HepG2 (cell line): ENCODE measurements at regions not wholly inside any gene's neighbourhood (a gene's known extent, or its start where the extent isn't known, plus 50 kb on each side); places are given as distances from the start of the nearest gene placed in this dataset.

ENCODE experiments used
- ATAC-seq: fragments of 200-7000 bp; cut with Tn5 transposase; 3 replicates; pipeline ENCODE4 v1.9.1; 2020; ENCODE audit warnings: mild to moderate bottlenecking, moderate library complexity
- BruUV-seq: library from RNA; stranded (reverse); fragments of 400-500 nt; replicated peaks from 2 replicates; lab custom pipeline; 2021; lab: Mats Ljungman, UMichigan
- CTCF ChIA-PET: fragments of 300-600 bp; formaldehyde crosslinking; extraction: SDS; loops from one replicate; lab custom pipeline; 2021; ENCODE audit warnings: low total read pairs, inconsistent platforms, low intra/inter-chr PET ratio; lab: Yijun Ruan, JAX
- POLR2A ChIA-PET: fragments of 350-600 bp; sonication (Branson Sonifier 250); formaldehyde crosslinking; loops from one replicate; lab custom pipeline; 2020; ENCODE audit warnings: antibody characterized with exemption, inconsistent platforms; lab: Yijun Ruan, JAX
- DNase-seq: peaks from one replicate; pipeline ENCODE4 v3.0.0-alpha.2; 2015; ENCODE audit warnings: low spot score
- FAIRE-seq: peaks from 3 replicates; lab custom pipeline; 2011; peaks lifted over from hg19 to GRCh38; lab: Jason Lieb, UNC
- H2AFZ ChIP-seq: one replicate; pipeline ENCODE4 v1.6.1; 2011; ENCODE audit warnings: low read length, inconsistent platforms
- H3K27ac ChIP-seq: fragments of 300-600 bp; 3 replicates; pipeline ENCODE4 v1.8.0; 2011; ENCODE audit warnings: mixed run types, mild to moderate bottlenecking, mixed read lengths, low read length, inconsistent platforms; ENCODE audit not compliant: insufficient read depth; ENCODE audit errors: extremely low read length
- H3K27me3 ChIP-seq, 2 experiments: fragments of 200-600 bp in 1 of 2; 2 replicates in 1 of 2; 3 replicates in 1 of 2; pipeline versions ENCODE4 v1.6.0 to v1.8.0; 2011; ENCODE audit warnings: low read length in 2 of 2, mild to moderate bottlenecking in 2 of 2, moderate library complexity in 2 of 2, inconsistent platforms in 1 of 2; ENCODE audit not compliant: insufficient read depth in 2 of 2, control insufficient read depth in 1 of 2
- H3K36me3 ChIP-seq, 2 experiments: fragments of 200-600 bp in 1 of 2; replicated peaks in 1 of 2; 2 replicates in 1 of 2; 3 replicates in 1 of 2; pipeline versions ENCODE4 v1.5.1 to v1.8.0; 2011; ENCODE audit warnings: low read length in 2 of 2, inconsistent platforms in 1 of 2; ENCODE audit not compliant: insufficient read depth in 2 of 2, control insufficient read depth in 1 of 2
- H3K4me1 ChIP-seq: 2 replicates; pipeline ENCODE4 v1.5.1; 2012; ENCODE audit warnings: low read length, inconsistent platforms; ENCODE audit not compliant: insufficient read depth
- H3K4me2 ChIP-seq: 2 replicates; pipeline ENCODE4 v1.6.0; 2011; ENCODE audit warnings: low read depth, low read length, inconsistent platforms
- H3K4me3 ChIP-seq, 3 experiments: fragments of 200-600 bp in 1 of 3; sonication (generic), shearing (Covaris generic) in 1 of 3; replicated peaks in 1 of 3; 2 replicates each; pipeline ENCODE4 v1.5.1; 2011 to 2016; ENCODE audit warnings: low read length in 3 of 3, inconsistent platforms in 2 of 3, low read depth in 2 of 3, mild to moderate bottlenecking in 2 of 3, control low read depth in 1 of 3, mixed read lengths in 1 of 3; ENCODE audit not compliant: insufficient read depth in 1 of 3
- H3K79me2 ChIP-seq: one replicate; pipeline ENCODE4 v1.6.1; 2011; ENCODE audit warnings: low read length, inconsistent platforms; ENCODE audit not compliant: insufficient read depth
- H3K9ac ChIP-seq: 2 replicates; pipeline ENCODE4 v1.6.0; 2011; ENCODE audit warnings: mild to moderate bottlenecking, low read depth, low read length, inconsistent platforms; ENCODE audit not compliant: insufficient read depth
- H3K9me3 ChIP-seq: 2 replicates; pipeline ENCODE4 v1.5.1; 2012; ENCODE audit warnings: mild to moderate bottlenecking, low read length
- H4K20me1 ChIP-seq: 2 replicates; pipeline ENCODE4 v1.6.0; 2011; ENCODE audit warnings: inconsistent platforms, mild to moderate bottlenecking, low read length, moderate library complexity; ENCODE audit not compliant: insufficient read depth
- ATAD3A ChIP-seq: sonication (generic); formaldehyde crosslinking; IDR thresholded peaks from 2 replicates; pipeline ENCODE4 v1.4.0; 2020; ENCODE audit warnings: missing genetic modification reagents
- ESRRA ChIP-seq: sonication (generic); formaldehyde crosslinking; IDR thresholded peaks from 2 replicates; pipeline ENCODE4 v1.5.1; 2020; ENCODE audit warnings: mild to moderate bottlenecking, low read depth, missing genetic modification reagents
- PCBP2 ChIP-seq: fragments of 200-400 bp; formaldehyde crosslinking; optimal IDR thresholded peaks from 2 replicates; pipeline ENCODE3; 2018; ENCODE audit warnings: low read length, low read depth; ENCODE audit not compliant: poor library complexity, severe bottlenecking
- ZFP1 ChIP-seq: IDR thresholded peaks from 2 replicates; pipeline ENCODE4 v1.6.1; 2016
- ZFP37 ChIP-seq: sonication (generic); formaldehyde crosslinking; IDR thresholded peaks from 2 replicates; pipeline ENCODE4 v1.4.0; 2020; ENCODE audit warnings: missing genetic modification reagents, borderline replicate concordance
- ZNF207 ChIP-seq: fragments of 450-650 bp; IDR thresholded peaks from 2 replicates; pipeline ENCODE4 v1.6.1; 2016; ENCODE audit warnings: antibody characterized with exemption, borderline replicate concordance
- WGBS: methylation state at CpG from one replicate; pipeline ENCODE4 v1.1.6; 2017; ENCODE audit warnings: low lambda C conversion rate; 5-methylcytosine and 5-hydroxymethylcytosine counted together
- in situ Hi-C: cut with HindIII; loops from 2 replicates; pipeline ENCODE4 v1.10.0; 2017; ENCODE audit warnings: low pct_unique_long_range_greater_than_20kb; ENCODE audit not compliant: extremely low pct_ligation_motif_present
- intact Hi-C: fragments of 100-400 bp; cut with micrococcal nuclease; formaldehyde crosslinking; loops from one replicate; pipeline ENCODE4 v1.10.0; 2022; ENCODE audit not compliant: unreplicated experiment
- TF ChIP-seq, protein P1 (sequence below): IDR thresholded peaks from 2 replicates; pipeline ENCODE4 v1.6.1; 2016; ENCODE audit warnings: mild to moderate bottlenecking
- TF ChIP-seq, protein P2 (sequence below): sonication (generic); formaldehyde crosslinking; IDR thresholded peaks from one replicate; pipeline ENCODE4 v1.5.1; 2020; ENCODE audit warnings: mild to moderate bottlenecking, missing genetic modification reagents; ENCODE audit errors: not compliant biosample characterization
- TF ChIP-seq, protein P3 (sequence below): sonication (generic); formaldehyde crosslinking; IDR thresholded peaks from 2 replicates; pipeline ENCODE4 v1.4.0; 2020; ENCODE audit warnings: missing genetic modification reagents, borderline replicate concordance

- WGBS, result 5% methylated on average over 1 of the region's 1 CpG
- CTCF ChIA-PET, result no interaction called here
- no peak overlapping the region for H3K4me2 ChIP-seq
- H3K79me2 ChIP-seq, result no peaks in the 10 kb centered on the region
- DNase-seq, result no peak
- H3K27ac ChIP-seq, result no peak overlapping the region
- ATAC-seq, result no peak
- no peak overlapping the region for H3K9ac ChIP-seq
- TF ChIP-seq ZFP37 (CRISPR knock-in tag), result no peak
- TF ChIP-seq ZFP1 (CRISPR knock-in tag), result no peak
- TF ChIP-seq ESRRA, result no peak
- TF ChIP-seq, protein P1, sequence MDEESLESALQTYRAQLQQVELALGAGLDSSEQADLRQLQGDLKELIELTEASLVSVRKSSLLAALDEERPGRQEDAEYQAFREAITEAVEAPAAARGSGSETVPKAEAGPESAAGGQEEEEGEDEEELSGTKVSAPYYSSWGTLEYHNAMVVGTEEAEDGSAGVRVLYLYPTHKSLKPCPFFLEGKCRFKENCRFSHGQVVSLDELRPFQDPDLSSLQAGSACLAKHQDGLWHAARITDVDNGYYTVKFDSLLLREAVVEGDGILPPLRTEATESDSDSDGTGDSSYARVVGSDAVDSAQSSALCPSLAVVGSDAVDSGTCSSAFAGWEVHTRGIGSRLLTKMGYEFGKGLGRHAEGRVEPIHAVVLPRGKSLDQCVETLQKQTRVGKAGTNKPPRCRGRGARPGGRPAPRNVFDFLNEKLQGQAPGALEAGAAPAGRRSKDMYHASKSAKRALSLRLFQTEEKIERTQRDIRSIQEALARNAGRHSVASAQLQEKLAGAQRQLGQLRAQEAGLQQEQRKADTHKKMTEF (CRISPR knock-in tag), result no peak
- TF ChIP-seq, protein P2, sequence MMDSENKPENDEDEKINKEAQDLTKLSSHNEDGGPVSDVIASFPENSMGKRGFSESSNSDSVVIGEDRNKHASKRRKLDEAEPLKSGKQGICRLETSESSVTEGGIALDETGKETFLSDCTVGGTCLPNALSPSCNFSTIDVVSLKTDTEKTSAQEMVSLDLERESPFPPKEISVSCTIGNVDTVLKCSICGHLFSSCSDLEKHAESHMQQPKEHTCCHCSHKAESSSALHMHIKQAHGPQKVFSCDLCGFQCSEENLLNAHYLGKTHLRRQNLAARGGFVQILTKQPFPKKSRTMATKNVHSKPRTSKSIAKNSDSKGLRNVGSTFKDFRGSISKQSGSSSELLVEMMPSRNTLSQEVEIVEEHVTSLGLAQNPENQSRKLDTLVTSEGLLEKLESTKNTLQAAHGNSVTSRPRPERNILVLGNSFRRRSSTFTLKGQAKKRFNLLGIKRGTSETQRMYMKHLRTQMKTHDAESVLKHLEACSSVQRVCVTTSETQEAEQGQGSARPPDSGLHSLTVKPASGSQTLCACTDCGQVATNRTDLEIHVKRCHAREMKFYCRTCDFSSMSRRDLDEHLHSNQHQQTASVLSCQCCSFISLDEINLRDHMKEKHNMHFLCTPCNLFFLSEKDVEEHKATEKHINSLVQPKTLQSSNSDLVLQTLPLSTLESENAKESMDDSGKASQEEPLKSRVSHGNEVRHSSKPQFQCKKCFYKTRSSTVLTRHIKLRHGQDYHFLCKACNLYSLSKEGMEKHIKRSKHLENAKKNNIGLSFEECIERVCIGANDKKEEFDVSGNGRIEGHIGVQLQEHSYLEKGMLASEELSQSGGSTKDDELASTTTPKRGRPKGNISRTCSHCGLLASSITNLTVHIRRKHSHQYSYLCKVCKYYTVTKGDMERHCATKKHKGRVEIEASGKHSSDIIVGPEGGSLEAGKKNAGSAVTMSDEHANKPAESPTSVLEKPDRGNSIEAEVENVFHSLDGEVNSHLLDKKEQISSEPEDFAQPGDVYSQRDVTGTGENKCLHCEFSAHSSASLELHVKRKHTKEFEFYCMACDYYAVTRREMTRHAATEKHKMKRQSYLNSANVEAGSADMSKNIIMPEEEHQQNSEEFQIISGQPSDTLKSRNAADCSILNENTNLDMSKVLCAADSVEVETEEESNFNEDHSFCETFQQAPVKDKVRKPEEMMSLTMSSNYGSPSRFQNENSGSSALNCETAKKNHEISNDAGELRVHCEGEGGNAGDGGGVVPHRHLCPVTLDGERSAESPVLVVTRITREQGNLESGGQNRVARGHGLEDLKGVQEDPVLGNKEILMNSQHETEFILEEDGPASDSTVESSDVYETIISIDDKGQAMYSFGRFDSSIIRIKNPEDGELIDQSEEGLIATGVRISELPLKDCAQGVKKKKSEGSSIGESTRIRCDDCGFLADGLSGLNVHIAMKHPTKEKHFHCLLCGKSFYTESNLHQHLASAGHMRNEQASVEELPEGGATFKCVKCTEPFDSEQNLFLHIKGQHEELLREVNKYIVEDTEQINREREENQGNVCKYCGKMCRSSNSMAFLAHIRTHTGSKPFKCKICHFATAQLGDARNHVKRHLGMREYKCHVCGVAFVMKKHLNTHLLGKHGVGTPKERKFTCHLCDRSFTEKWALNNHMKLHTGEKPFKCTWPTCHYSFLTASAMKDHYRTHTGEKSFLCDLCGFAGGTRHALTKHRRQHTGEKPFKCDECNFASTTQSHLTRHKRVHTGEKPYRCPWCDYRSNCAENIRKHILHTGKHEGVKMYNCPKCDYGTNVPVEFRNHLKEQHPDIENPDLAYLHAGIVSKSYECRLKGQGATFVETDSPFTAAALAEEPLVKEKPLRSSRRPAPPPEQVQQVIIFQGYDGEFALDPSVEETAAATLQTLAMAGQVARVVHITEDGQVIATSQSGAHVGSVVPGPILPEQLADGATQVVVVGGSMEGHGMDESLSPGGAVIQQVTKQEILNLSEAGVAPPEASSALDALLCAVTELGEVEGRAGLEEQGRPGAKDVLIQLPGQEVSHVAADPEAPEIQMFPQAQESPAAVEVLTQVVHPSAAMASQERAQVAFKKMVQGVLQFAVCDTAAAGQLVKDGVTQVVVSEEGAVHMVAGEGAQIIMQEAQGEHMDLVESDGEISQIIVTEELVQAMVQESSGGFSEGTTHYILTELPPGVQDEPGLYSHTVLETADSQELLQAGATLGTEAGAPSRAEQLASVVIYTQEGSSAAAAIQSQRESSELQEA, result no peak
- TF ChIP-seq ZNF207, result no peak
- TF ChIP-seq ATAD3A (CRISPR knock-in tag), result no peak
- TF ChIP-seq PCBP2, result no peak
- TF ChIP-seq, protein P3, sequence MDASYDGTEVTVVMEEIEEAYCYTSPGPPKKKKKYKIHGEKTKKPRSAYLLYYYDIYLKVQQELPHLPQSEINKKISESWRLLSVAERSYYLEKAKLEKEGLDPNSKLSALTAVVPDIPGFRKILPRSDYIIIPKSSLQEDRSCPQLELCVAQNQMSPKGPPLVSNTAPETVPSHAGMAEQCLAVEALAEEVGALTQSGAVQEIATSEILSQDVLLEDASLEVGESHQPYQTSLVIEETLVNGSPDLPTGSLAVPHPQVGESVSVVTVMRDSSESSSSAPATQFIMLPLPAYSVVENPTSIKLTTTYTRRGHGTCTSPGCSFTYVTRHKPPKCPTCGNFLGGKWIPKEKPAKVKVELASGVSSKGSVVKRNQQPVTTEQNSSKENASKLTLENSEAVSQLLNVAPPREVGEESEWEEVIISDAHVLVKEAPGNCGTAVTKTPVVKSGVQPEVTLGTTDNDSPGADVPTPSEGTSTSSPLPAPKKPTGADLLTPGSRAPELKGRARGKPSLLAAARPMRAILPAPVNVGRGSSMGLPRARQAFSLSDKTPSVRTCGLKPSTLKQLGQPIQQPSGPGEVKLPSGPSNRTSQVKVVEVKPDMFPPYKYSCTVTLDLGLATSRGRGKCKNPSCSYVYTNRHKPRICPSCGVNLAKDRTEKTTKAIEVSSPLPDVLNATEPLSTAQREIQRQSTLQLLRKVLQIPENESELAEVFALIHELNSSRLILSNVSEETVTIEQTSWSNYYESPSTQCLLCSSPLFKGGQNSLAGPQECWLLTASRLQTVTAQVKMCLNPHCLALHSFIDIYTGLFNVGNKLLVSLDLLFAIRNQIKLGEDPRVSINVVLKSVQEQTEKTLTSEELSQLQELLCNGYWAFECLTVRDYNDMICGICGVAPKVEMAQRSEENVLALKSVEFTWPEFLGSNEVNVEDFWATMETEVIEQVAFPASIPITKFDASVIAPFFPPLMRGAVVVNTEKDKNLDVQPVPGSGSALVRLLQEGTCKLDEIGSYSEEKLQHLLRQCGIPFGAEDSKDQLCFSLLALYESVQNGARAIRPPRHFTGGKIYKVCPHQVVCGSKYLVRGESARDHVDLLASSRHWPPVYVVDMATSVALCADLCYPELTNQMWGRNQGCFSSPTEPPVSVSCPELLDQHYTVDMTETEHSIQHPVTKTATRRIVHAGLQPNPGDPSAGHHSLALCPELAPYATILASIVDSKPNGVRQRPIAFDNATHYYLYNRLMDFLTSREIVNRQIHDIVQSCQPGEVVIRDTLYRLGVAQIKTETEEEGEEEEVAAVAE (CRISPR knock-in tag), result no peak
- H3K36me3 ChIP-seq, result no peaks in the 10 kb centered on the region
- no peak overlapping the region for H3K4me3 ChIP-seq
- no peaks in the 10 kb centered on the region for H3K4me1 ChIP-seq
- intact Hi-C loops, result no loop called here
- BruUV-seq, result no TSS peak
- H3K9me3 ChIP-seq, result peaks cover 13% of the 10 kb centered on the region; the same call in 1 of the 2 replicates
- in situ Hi-C loops, result no loop called here
- no peak overlapping the region for H2AFZ ChIP-seq
- no peak for FAIRE-seq
- no peaks in the 10 kb centered on the region for H4K20me1 ChIP-seq
- H3K27me3 ChIP-seq, result no peaks in the 10 kb centered on the region; a peak in 1 of 5 replicates
- POLR2A ChIA-PET, result no interaction called here
Observed at GRCh38 chr13:106187101-106187500, 348.4 kb downstream of the EFNB2 start.
